ENCODE measurements at regions not wholly inside any gene's neighbourhood (a gene's known extent, or its start where the extent isn't known, plus 50 kb on each side); places are given as distances from the start of the nearest gene placed in this dataset.
A peak's percentile ranks its signal among the peaks of the same experiment; 100 is the strongest.
"Not testable (repeated sequence)": the region's sequence is repeated elsewhere in the genome, so short reads cannot be mapped to it uniquely, and the experiment has no call there.

GRCh38 chr22:46026899-46027210 lies 49.9 kb upstream of the WNT7B start:
- no peak for DNase-seq

- DNase-seq, result no peak
Measured at GRCh38 chr22:46027211-46028105, 50.5 kb upstream of the WNT7B start.

GRCh38 chr22:46028106-46028991 lies 51.4 kb upstream of the WNT7B start:
- DNase-seq, result no peak

GRCh38 chr22:46029036-46029435 lies 52.1 kb upstream of the WNT7B start:
- no peak for DNase-seq

GRCh38 chr22:46029574-46030200 lies 52.7 kb upstream of the WNT7B start:
- DNase-seq, result no peak

GRCh38 chr22:46030231-46030880 lies 53.4 kb upstream of the WNT7B start:
- no peak for DNase-seq

- no peak for DNase-seq
Measured at GRCh38 chr22:46031066-46031465, 54.1 kb upstream of the WNT7B start.

- DNase-seq, result no peak
Measured at GRCh38 chr22:46031557-46031956, 54.6 kb upstream of the WNT7B start.

GRCh38 chr22:46031965-46032851 lies 55.2 kb upstream of the WNT7B start:
- DNase-seq, result no peak

GRCh38 chr22:46033256-46034200 lies 56.6 kb upstream of the WNT7B start:
- no peak for DNase-seq

GRCh38 chr22:46034480-46034879 lies 57.5 kb upstream of the WNT7B start:
- not testable (repeated sequence) for DNase-seq

- no peak for DNase-seq
Measured at GRCh38 chr22:46035380-46035741, 58.4 kb upstream of the WNT7B start.

- peak; percentile 89 for DNase-seq
Measured at GRCh38 chr22:46035742-46036557, 59.0 kb upstream of the WNT7B start.

- DNase-seq, result no peak
Measured at GRCh38 chr22:46036558-46037408, 59.8 kb upstream of the WNT7B start.

- no peak for DNase-seq
Measured at GRCh38 chr22:46038174-46038487, 61.2 kb upstream of the WNT7B start.

GRCh38 chr22:46038516-46039430 lies 61.8 kb upstream of the WNT7B start:
- DNase-seq, result no peak

- no peak for DNase-seq
Measured at GRCh38 chr22:46039535-46039934, 62.6 kb upstream of the WNT7B start.

Measured in cortex of kidney (tissue), 1 donor.